SK-N-MC (cell line): ENCODE measurements at regions not wholly inside any gene's neighbourhood (a gene's known extent, or its start where the extent isn't known, plus 50 kb on each side); places are given as distances from the start of the nearest gene placed in this dataset.

ENCODE experiments used
- EZH2 ChIP-seq: fragments of 200-600 bp; sonication (generic); IDR thresholded peaks from one replicate; pipeline ENCODE4 v1.6.1; 2017; ENCODE audit warnings: antibody characterized with exemption
- POLR2AphosphoS5 ChIP-seq: IDR thresholded peaks from 2 replicates; pipeline ENCODE4 v1.6.1; 2012; ENCODE audit warnings: mild to moderate bottlenecking, low read depth, low read length, borderline replicate concordance

DNA sequence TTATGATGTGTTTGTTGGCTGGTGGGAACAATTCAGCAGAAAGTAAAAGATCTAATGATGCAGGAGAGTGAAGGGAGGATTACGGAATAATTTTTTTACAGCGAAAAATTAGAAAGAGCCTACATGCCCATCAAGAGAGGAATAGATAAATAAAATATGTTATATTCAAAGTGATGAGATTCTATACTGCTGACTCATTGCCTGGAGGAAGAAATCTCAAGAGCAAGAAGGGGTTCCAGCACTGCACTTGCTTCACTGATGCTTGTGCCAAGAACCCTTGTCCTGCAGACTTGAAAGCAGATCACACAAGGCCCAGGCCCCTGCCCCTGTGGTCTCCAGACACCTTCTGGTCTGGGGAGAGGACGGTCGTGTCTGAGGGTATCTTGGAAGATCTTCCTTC is 295.1 kb upstream of the POU3F1 start:
- TF ChIP-seq EZH2 = no peak
- TF ChIP-seq POLR2AphosphoS5 = no peak
